Breast epithelium (tissue), 3 donors: ENCODE measurements at regions not wholly inside any gene's neighbourhood (a gene's known extent, or its start where the extent isn't known, plus 50 kb on each side); places are given as distances from the start of the nearest gene placed in this dataset.

ENCODE experiments used
- CTCF ChIP-seq, 3 donors: fragments of 450-650 bp; IDR thresholded peaks; one replicate each; pipeline ENCODE4 v1.5.1; 2016 to 2017; ENCODE audit warnings: antibody characterized with exemption in 3 of 3, mild to moderate bottlenecking in 3 of 3, moderate library complexity in 3 of 3
- POLR2A ChIP-seq: fragments of 450-650 bp; IDR thresholded peaks from one replicate; pipeline ENCODE4 v1.6.1; 2016; ENCODE audit warnings: antibody characterized with exemption, mild to moderate bottlenecking, moderate library complexity
- POLR2AphosphoS5 ChIP-seq, 3 donors: sonication (generic); formaldehyde crosslinking; IDR thresholded peaks; one replicate each; pipeline ENCODE4 v1.6.1; 2017; ENCODE audit warnings: antibody characterized with exemption in 3 of 3

GRCh38 chr10:44832595-44833390 is 78.3 kb upstream of the TMEM72 start:
- TF ChIP-seq POLR2AphosphoS5 (IDR thresholded peaks at IDR 0.05) = no peak
- TF ChIP-seq CTCF (IDR thresholded peaks at IDR 0.05) = no peak
- no peak for TF ChIP-seq POLR2A
